ENCODE measurements at regions not wholly inside any gene's neighbourhood (a gene's known extent, or its start where the extent isn't known, plus 50 kb on each side); places are given as distances from the start of the nearest gene placed in this dataset.

GRCh38 chr10:78338717-78339116 is 305.1 kb downstream of the RPS24 start:
- no peak for TF ChIP-seq CTCF (conservative IDR thresholded peaks at IDR 0.05)
- TF ChIP-seq EZH2 (IDR thresholded peaks at IDR 0.05; ENCODE audit: low read depth) = no peak

GRCh38 chr10:78339251-78339650 is 305.6 kb downstream of the RPS24 start:
- ChIA-PET POLR2A (ENCODE audit: unreplicated experiment) (no interaction called here), CTCF (no interaction called here)
- no peak for TF ChIP-seq EZH2 (IDR thresholded peaks at IDR 0.05; ENCODE audit: low read depth)
- no peak for TF ChIP-seq CTCF (conservative IDR thresholded peaks at IDR 0.05)
- no peaks in the 10 kb centered on the region for H3K4me1 ChIP-seq (replicated peaks; ENCODE audit: insufficient read depth)
- H3K4me3 ChIP-seq = no peak overlapping the region
- H3K79me2 ChIP-seq (ENCODE audit: low read depth) = no peaks in the 10 kb centered on the region
- H3K27me3 ChIP-seq (ENCODE audit: insufficient read depth, low read depth) = peaks cover 13% of the 10 kb centered on the region; the same call in 1 of the 2 replicates
- no peaks in the 10 kb centered on the region for H3K9me2 ChIP-seq (ENCODE audit: insufficient read depth)
- H3K27ac ChIP-seq = no peak overlapping the region
- no peaks in the 10 kb centered on the region for H3K36me3 ChIP-seq (ENCODE audit: low read depth)
- BruUV-seq (replicated peaks) = no TSS peak
- no peaks in the 10 kb centered on the region for H4K20me1 ChIP-seq (ENCODE audit: insufficient read depth)
- H3K4me2 ChIP-seq = no peak overlapping the region
- intact Hi-C loops (cut with micrococcal nuclease; ENCODE audit: unreplicated experiment) = no loop called here
- no peaks in the 10 kb centered on the region for H3K9me3 ChIP-seq (ENCODE audit: insufficient read depth, low read depth)
- no peak overlapping the region for H2AFZ ChIP-seq
- H3F3A ChIP-seq (ENCODE audit: insufficient read depth, low read depth) = no peaks in the 10 kb centered on the region
- no peak for DNase-seq

More at GRCh38 chr10:78338717-78339116, 305.1 kb downstream of the RPS24 start:
- Histone ChIP-seq H3F3A (ENCODE audit: insufficient read depth, low read depth) (no peaks in the 10 kb centered on the region), H3K9me3 (ENCODE audit: insufficient read depth, low read depth) (no peaks in the 10 kb centered on the region), H2AFZ (no peak overlapping the region), H3K4me1 (replicated peaks; ENCODE audit: insufficient read depth) (no peaks in the 10 kb centered on the region), H3K36me3 (ENCODE audit: low read depth) (no peaks in the 10 kb centered on the region), H4K20me1 (ENCODE audit: insufficient read depth) (no peaks in the 10 kb centered on the region), H3K27me3 (ENCODE audit: insufficient read depth, low read depth) (peaks cover 13% of the 10 kb centered on the region; the same call in 1 of the 2 replicates), H3K4me2 (no peak overlapping the region), H3K9me2 (ENCODE audit: insufficient read depth) (no peaks in the 10 kb centered on the region), H3K4me3 (no peak overlapping the region), H3K79me2 (ENCODE audit: low read depth) (no peaks in the 10 kb centered on the region), H3K27ac (no peak overlapping the region)
- intact Hi-C loops (cut with micrococcal nuclease; ENCODE audit: unreplicated experiment) = no loop called here
- DNase-seq = no peak
- ChIA-PET POLR2A (ENCODE audit: unreplicated experiment) (no interaction called here), CTCF (no interaction called here)
- no TSS peak for BruUV-seq (replicated peaks)

- H3K27ac ChIP-seq = no peak overlapping the region
- no peaks in the 10 kb centered on the region for H3K4me1 ChIP-seq (replicated peaks; ENCODE audit: insufficient read depth)
- ChIA-PET CTCF (no interaction called here), POLR2A (ENCODE audit: unreplicated experiment) (no interaction called here)
- no peaks in the 10 kb centered on the region for H3K36me3 ChIP-seq (ENCODE audit: low read depth)
- H4K20me1 ChIP-seq (ENCODE audit: insufficient read depth) = no peaks in the 10 kb centered on the region
- no peaks in the 10 kb centered on the region for H3K9me2 ChIP-seq (ENCODE audit: insufficient read depth)
- no peaks in the 10 kb centered on the region for H3K79me2 ChIP-seq (ENCODE audit: low read depth)
- H3K9me3 ChIP-seq (ENCODE audit: insufficient read depth, low read depth) = no peaks in the 10 kb centered on the region
- intact Hi-C loops (cut with micrococcal nuclease; ENCODE audit: unreplicated experiment) = no loop called here
- H3K27me3 ChIP-seq (ENCODE audit: insufficient read depth, low read depth) = peaks cover 13% of the 10 kb centered on the region; the same call in 1 of the 2 replicates
- TF ChIP-seq EZH2 (IDR thresholded peaks at IDR 0.05; ENCODE audit: low read depth) (no peak), CTCF (conservative IDR thresholded peaks at IDR 0.05) (no peak)
- H3F3A ChIP-seq (ENCODE audit: insufficient read depth, low read depth) = no peaks in the 10 kb centered on the region
- BruUV-seq (replicated peaks) = no TSS peak
- no peak overlapping the region for H3K4me3 ChIP-seq
- H2AFZ ChIP-seq = no peak overlapping the region
- H3K4me2 ChIP-seq = no peak overlapping the region
- no peak for DNase-seq
Measured at GRCh38 chr10:78341953-78342614, 308.4 kb downstream of the RPS24 start.

Data from PC-9 (cell line).